HG03460 (cell line): ENCODE measurements at regions not wholly inside any gene's neighbourhood (a gene's known extent, or its start where the extent isn't known, plus 50 kb on each side); places are given as distances from the start of the nearest gene placed in this dataset.
"Not testable (repeated sequence)": the region's sequence is repeated elsewhere in the genome, so short reads cannot be mapped to it uniquely, and the experiment has no call there.

ENCODE experiments used
- ATAC-seq: cut with Tn5 transposase; IDR thresholded peaks from one replicate; pipeline ENCODE4 v1.9.1; 2021; ENCODE audit not compliant: unreplicated experiment

GRCh38 chr13:109257761-109258157 lies 528.6 kb downstream of the IRS2 start:
- not testable (repeated sequence) for ATAC-seq
